Neuronal stem cell (in vitro differentiated cells): ENCODE measurements at regions not wholly inside any gene's neighbourhood (a gene's known extent, or its start where the extent isn't known, plus 50 kb on each side); places are given as distances from the start of the nearest gene placed in this dataset.

Experiments used
- DNase-seq: peaks from one replicate; pipeline ENCODE4 v3.0.0-alpha.2; 2013; ENCODE audit warnings: low spot score
- H2AFZ ChIP-seq: one replicate; pipeline ENCODE4 v1.6.1; 2013; ENCODE audit warnings: mild to moderate bottlenecking, low read length, inconsistent platforms
- H2AK5ac ChIP-seq: 2 replicates; pipeline ENCODE4 v1.6.1; 2013; ENCODE audit warnings: low read depth, mild to moderate bottlenecking, inconsistent platforms, low read length, moderate library complexity, mixed read lengths
- H2BK120ac ChIP-seq: 2 replicates; pipeline ENCODE4 v1.6.1; 2013; ENCODE audit warnings: low read depth, mild to moderate bottlenecking, inconsistent platforms, low read length, moderate library complexity, mixed read lengths
- H2BK12ac ChIP-seq: one replicate; pipeline ENCODE4 v1.6.1; 2013; ENCODE audit warnings: low read length, inconsistent platforms
- H2BK15ac ChIP-seq: 2 replicates; pipeline ENCODE4 v1.6.1; 2013; ENCODE audit warnings: mild to moderate bottlenecking, low read length, inconsistent platforms, mixed read lengths
- H2BK5ac ChIP-seq: one replicate; pipeline ENCODE4 v1.6.1; 2013; ENCODE audit warnings: inconsistent platforms, mild to moderate bottlenecking, low read length, moderate library complexity
- H3K14ac ChIP-seq: one replicate; pipeline ENCODE4 v1.6.1; 2013; ENCODE audit warnings: low read length, inconsistent platforms
- H3K18ac ChIP-seq: 2 replicates; pipeline ENCODE4 v1.6.1; 2013; ENCODE audit warnings: low read length, inconsistent platforms
- H3K23ac ChIP-seq: 2 replicates; pipeline ENCODE4 v1.6.1; 2013; ENCODE audit warnings: low read depth, mild to moderate bottlenecking, mixed read lengths, low read length, inconsistent platforms; ENCODE audit not compliant: poor library complexity
- H3K27ac ChIP-seq: replicated peaks from 3 replicates; pipeline ENCODE4 v1.5.1; 2013; ENCODE audit warnings: low read length, inconsistent platforms
- H3K27me3 ChIP-seq, 3 experiments: 2 replicates each; pipeline ENCODE4 v1.6.1; 2013; ENCODE audit warnings: low read length in 3 of 3, mild to moderate bottlenecking in 2 of 3, inconsistent platforms in 1 of 3, low read depth in 1 of 3, mixed read lengths in 1 of 3, moderate library complexity in 1 of 3; ENCODE audit not compliant: control insufficient read depth in 3 of 3, insufficient read depth in 3 of 3
- H3K36me3 ChIP-seq, 2 donors: replicated peaks in 1 of 2; 2 replicates each; pipeline ENCODE4 v1.6.1; 2013; ENCODE audit warnings: low read length in 2 of 2; ENCODE audit not compliant: control insufficient read depth in 2 of 2, insufficient read depth in 2 of 2
- H3K4ac ChIP-seq: 2 replicates; pipeline ENCODE4 v1.6.1; 2013; ENCODE audit warnings: inconsistent platforms, mild to moderate bottlenecking, low read length, moderate library complexity
- H3K4me1 ChIP-seq, 2 donors: 1 replicate in 1 of 2; 2 replicates in 1 of 2; pipeline ENCODE4 v1.6.1; 2013; ENCODE audit warnings: low read length in 2 of 2, low read depth in 1 of 2; ENCODE audit not compliant: control insufficient read depth in 2 of 2, insufficient read depth in 1 of 2
- H3K4me2 ChIP-seq: one replicate; pipeline ENCODE4 v1.6.1; 2013; ENCODE audit warnings: mild to moderate bottlenecking, low read length, inconsistent platforms; ENCODE audit not compliant: insufficient read depth, poor library complexity, severe bottlenecking
- H3K4me3 ChIP-seq, 2 donors: 2 replicates each; pipeline ENCODE4 v1.5.1; 2013; ENCODE audit warnings: low read length in 2 of 2, mild to moderate bottlenecking in 2 of 2, inconsistent platforms in 1 of 2, moderate library complexity in 1 of 2
- H3K79me1 ChIP-seq: one replicate; pipeline ENCODE4 v1.6.1; 2013; ENCODE audit warnings: low read depth, mild to moderate bottlenecking, inconsistent platforms, low read length, moderate library complexity
- H3K9ac ChIP-seq: one replicate; pipeline ENCODE4 v1.6.1; 2013; ENCODE audit warnings: mild to moderate bottlenecking, low read depth, low read length, inconsistent platforms; ENCODE audit not compliant: poor library complexity
- H3K9me3 ChIP-seq, 2 donors: replicated peaks in 1 of 2; 2 replicates each; pipeline versions ENCODE3 to v1.6.1; 2013; ENCODE audit warnings: low read length in 2 of 2, mild to moderate bottlenecking in 2 of 2, inconsistent platforms in 1 of 2, low read depth in 1 of 2, mixed read lengths in 1 of 2, moderate library complexity in 1 of 2; ENCODE audit not compliant: control insufficient read depth in 2 of 2, insufficient read depth in 1 of 2
- H4K8ac ChIP-seq: one replicate; pipeline ENCODE4 v1.6.1; 2013; ENCODE audit warnings: low read depth, mild to moderate bottlenecking, inconsistent platforms, low read length, moderate library complexity
- H4K91ac ChIP-seq: one replicate; pipeline ENCODE4 v1.6.1; 2013; ENCODE audit warnings: low read length, low read depth, mild to moderate bottlenecking, inconsistent platforms; ENCODE audit not compliant: poor library complexity
- WGBS, 2 donors: extraction: QIAGEN DNeasy Blood & Tissue Kit; methylation state at CpG; one replicate each; pipeline ENCODE4 v1.1.7; 2013; ENCODE audit warnings: missing lambda C conversion rate in 2 of 2, mixed read lengths in 1 of 2; ENCODE audit not compliant: insufficient read length in 2 of 2, insufficient replicate concordance in 1 of 2; ENCODE audit errors: extremely low coverage in 2 of 2; 5-methylcytosine and 5-hydroxymethylcytosine counted together

GRCh38 chr3:23712656-23713559, 92.8 kb upstream of the UBE2E1 start:
- Histone ChIP-seq H3K9me3 (peaks cover 1 to 7% of the 10 kb centered on the region in 2 donors), H2BK12ac (no peak overlapping the region), H4K91ac (no peak overlapping the region), H2AK5ac (no peak overlapping the region), H3K36me3 (no peaks in the 10 kb centered on the region), H3K4me2 (no peak overlapping the region), H3K23ac (no peak overlapping the region), H3K27me3 (peaks cover 0 to 5% (median 1%) of the 10 kb centered on the region in 3 experiments), H2AFZ (peak overlapping the region; percentile 26), H3K4ac (no peak overlapping the region), H4K8ac (no peak overlapping the region), H3K9ac (no peak overlapping the region), H3K18ac (no peak overlapping the region), H2BK15ac (no peak overlapping the region), H3K27ac (peak overlapping the region; percentile 54), H2BK5ac (no peak overlapping the region), H3K14ac (no peak overlapping the region), H2BK120ac (no peak overlapping the region), H3K4me1 (peaks cover 5 to 12% of the 10 kb centered on the region in 2 donors), H3K79me1 (no peaks in the 10 kb centered on the region), H3K4me3 (no peak overlapping the region)
- DNase-seq = peak; percentile 65
- WGBS, 2 donors = no CpG with 5 or more reads among the region's 9 CpGs

- no peak overlapping the region for H3K9ac ChIP-seq
- H4K91ac ChIP-seq = no peak overlapping the region
- no peak overlapping the region for H4K8ac ChIP-seq
- H2BK120ac ChIP-seq = no peak overlapping the region
- peaks cover 0 to 5% (median 1%) of the 10 kb centered on the region in 3 experiments for H3K27me3 ChIP-seq
- H2BK15ac ChIP-seq = no peak overlapping the region
- H3K14ac ChIP-seq = no peak overlapping the region
- H3K4ac ChIP-seq = no peak overlapping the region
- DNase-seq = no peak
- H2AK5ac ChIP-seq = no peak overlapping the region
- H3K36me3 ChIP-seq = no peaks in the 10 kb centered on the region
- no peak overlapping the region for H3K23ac ChIP-seq
- H2BK5ac ChIP-seq = no peak overlapping the region
- no peak overlapping the region for H2BK12ac ChIP-seq
- H3K18ac ChIP-seq = no peak overlapping the region
- H3K4me1 ChIP-seq = peaks cover 5 to 12% of the 10 kb centered on the region in 2 donors
- no peaks in the 10 kb centered on the region for H3K79me1 ChIP-seq
- H3K4me3 ChIP-seq = no peak overlapping the region
- H3K27ac ChIP-seq = no peak overlapping the region
- WGBS, 2 donors = no CpG with 5 or more reads among the region's 4 CpGs
- H3K9me3 ChIP-seq = peaks cover 1 to 7% of the 10 kb centered on the region in 2 donors
- H3K4me2 ChIP-seq = no peak overlapping the region
- H2AFZ ChIP-seq = no peak overlapping the region
Measured at GRCh38 chr3:23713641-23714040, 92.1 kb upstream of the UBE2E1 start.

- Histone ChIP-seq H2BK5ac (no peak overlapping the region), H3K4me1 (no peaks in the 10 kb centered on the region), H4K91ac (no peak overlapping the region), H3K18ac (no peak overlapping the region), H2AK5ac (no peak overlapping the region), H3K9ac (no peak overlapping the region), H3K36me3 (no peaks in the 10 kb centered on the region), H3K27me3 (no peaks in the 10 kb centered on the region), H3K9me3 (peaks cover 1 to 6% of the 10 kb centered on the region in 2 donors), H2BK15ac (no peak overlapping the region), H3K4me2 (no peak overlapping the region), H3K4ac (no peak overlapping the region), H3K27ac (no peak overlapping the region), H3K79me1 (no peaks in the 10 kb centered on the region), H2AFZ (no peak overlapping the region), H2BK12ac (no peak overlapping the region), H3K4me3 (no peak overlapping the region), H4K8ac (no peak overlapping the region), H2BK120ac (no peak overlapping the region), H3K14ac (no peak overlapping the region), H3K23ac (no peak overlapping the region)
- WGBS, 2 donors = no CpG with 5 or more reads among the region's 2 CpGs
- no peak for DNase-seq
Measured at GRCh38 chr3:23720059-23720458, 85.7 kb upstream of the UBE2E1 start.

GRCh38 chr3:23720885-23721284, 84.9 kb upstream of the UBE2E1 start:
- H2BK12ac ChIP-seq = no peak overlapping the region
- no CpG with 5 or more reads among the region's 2 CpGs for WGBS, 2 donors
- no peak overlapping the region for H2BK120ac ChIP-seq
- no peak overlapping the region for H3K14ac ChIP-seq
- no peaks in the 10 kb centered on the region for H3K9me3 ChIP-seq
- no peak overlapping the region for H2BK5ac ChIP-seq
- no peak overlapping the region for H3K27ac ChIP-seq
- no peak overlapping the region for H3K18ac ChIP-seq
- H3K79me1 ChIP-seq = no peaks in the 10 kb centered on the region
- no peak overlapping the region for H2BK15ac ChIP-seq
- no peak overlapping the region for H3K4me3 ChIP-seq
- H3K4me2 ChIP-seq = no peak overlapping the region
- H2AK5ac ChIP-seq = no peak overlapping the region
- no peak overlapping the region for H4K8ac ChIP-seq
- no peaks in the 10 kb centered on the region for H3K27me3 ChIP-seq
- no peaks in the 10 kb centered on the region for H3K4me1 ChIP-seq
- H3K9ac ChIP-seq = peak overlapping the region; percentile 5
- DNase-seq = no peak
- no peak overlapping the region for H3K4ac ChIP-seq
- H3K36me3 ChIP-seq = no peaks in the 10 kb centered on the region
- no peak overlapping the region for H3K23ac ChIP-seq
- H4K91ac ChIP-seq = no peak overlapping the region
- H2AFZ ChIP-seq = no peak overlapping the region
